Type B pancreatic cell (in vitro differentiated cells): ENCODE measurements at regions not wholly inside any gene's neighbourhood (a gene's known extent, or its start where the extent isn't known, plus 50 kb on each side); places are given as distances from the start of the nearest gene placed in this dataset.

Experiments used
- DNase-seq: peaks from one replicate; pipeline ENCODE4 v3.0.0; 2021; ENCODE audit warnings: mixed read lengths; ENCODE audit not compliant: unreplicated experiment; ENCODE audit errors: extremely low spot score
- H3K27ac Mint-ChIP-seq: 2 replicates; pipeline ENCODE4 v1.8.0; 2021; ENCODE audit warnings: mild to moderate bottlenecking, mixed read lengths
- H3K27me3 Mint-ChIP-seq: 2 replicates; pipeline ENCODE4 v1.8.0; 2021; ENCODE audit warnings: mixed read lengths
- H3K36me3 Mint-ChIP-seq: 2 replicates; pipeline ENCODE4 v1.8.0; 2021; ENCODE audit warnings: mixed read lengths
- H3K4me1 Mint-ChIP-seq: one replicate; pipeline ENCODE4 v1.8.0; 2021; ENCODE audit warnings: mixed read lengths; ENCODE audit not compliant: unreplicated experiment
- H3K4me3 Mint-ChIP-seq: 2 replicates; pipeline ENCODE4 v1.8.0; 2021; ENCODE audit warnings: mild to moderate bottlenecking, mixed read lengths
- H3K9me3 Mint-ChIP-seq: 2 replicates; pipeline ENCODE4 v1.8.0; 2021; ENCODE audit warnings: mixed read lengths
- CTCF ChIP-seq: fragments of 200-600 bp; sonication (generic); conservative IDR thresholded peaks from 2 replicates; pipeline ENCODE4 v1.5.0; 2021; ENCODE audit warnings: antibody characterized with exemption, mild to moderate bottlenecking

- Mint-ChIP-seq H3K9me3 (no peaks in the 10 kb centered on the region), H3K4me3 (no peak overlapping the region), H3K27me3 (peaks cover 7% of the 10 kb centered on the region), H3K4me1 (no peaks in the 10 kb centered on the region), H3K27ac (no peak overlapping the region), H3K36me3 (no peaks in the 10 kb centered on the region)
- DNase-seq: no peak
- peak; percentile 90 for TF ChIP-seq CTCF
Observed at GRCh38 chr14:24710403-24711112, 76.6 kb upstream of the GZMB start.

DNA sequence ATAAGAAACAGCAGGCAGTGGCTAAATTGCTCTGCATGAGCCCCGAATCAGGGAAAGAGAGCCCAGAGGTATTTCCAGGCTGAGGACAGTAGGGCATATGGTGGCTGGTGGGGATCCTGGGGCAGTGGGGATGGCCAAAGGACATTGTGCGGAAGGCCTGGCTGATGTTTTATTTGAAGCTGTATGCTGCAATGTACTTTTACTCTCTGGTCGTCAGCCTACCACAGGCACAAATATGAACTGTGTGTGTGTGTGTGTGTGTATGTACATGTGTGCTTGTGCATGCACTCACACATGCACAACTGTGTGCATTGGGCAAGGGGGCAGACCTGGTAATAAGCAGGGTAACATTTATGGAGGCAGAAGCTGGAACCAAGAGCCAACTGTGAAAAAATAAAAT lies 74.7 kb upstream of the GZMB start:
- H3K36me3 Mint-ChIP-seq: no peaks in the 10 kb centered on the region
- no peaks in the 10 kb centered on the region for H3K9me3 Mint-ChIP-seq
- no peaks in the 10 kb centered on the region for H3K4me1 Mint-ChIP-seq
- no peak overlapping the region for H3K27ac Mint-ChIP-seq
- H3K4me3 Mint-ChIP-seq: no peak overlapping the region
- TF ChIP-seq CTCF: no peak
- H3K27me3 Mint-ChIP-seq: peaks cover 14% of the 10 kb centered on the region
- DNase-seq: no peak

GRCh38 chr14:24706351-24706750 lies 72.4 kb upstream of the GZMB start:
- Mint-ChIP-seq H3K36me3 (no peaks in the 10 kb centered on the region), H3K4me3 (no peak overlapping the region), H3K4me1 (no peaks in the 10 kb centered on the region), H3K9me3 (no peaks in the 10 kb centered on the region), H3K27me3 (peaks cover 16% of the 10 kb centered on the region), H3K27ac (no peak overlapping the region)
- TF ChIP-seq CTCF: no peak
- DNase-seq: no peak

DNA sequence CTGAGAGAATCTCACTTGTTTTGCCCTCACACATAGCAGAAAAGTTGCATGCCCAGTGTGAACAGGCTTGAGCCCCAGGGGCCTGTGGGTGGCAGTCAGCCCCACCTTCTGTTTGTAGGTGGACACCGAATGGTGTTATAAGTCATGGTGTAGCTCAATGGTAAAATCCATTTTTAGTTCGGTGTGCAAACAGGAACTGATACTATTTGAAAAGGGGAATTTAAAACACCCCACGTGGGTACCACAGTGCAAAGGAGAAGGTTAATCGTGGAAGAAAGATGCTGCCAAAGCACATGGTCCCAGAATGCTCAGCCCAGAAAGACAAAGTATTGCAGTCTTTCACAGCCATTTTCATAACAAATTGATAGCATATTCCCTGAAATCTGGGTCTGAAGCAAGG lies 71.8 kb upstream of the GZMB start:
- Mint-ChIP-seq H3K36me3 (no peaks in the 10 kb centered on the region), H3K27me3 (peaks cover 16% of the 10 kb centered on the region), H3K4me3 (no peak overlapping the region), H3K27ac (no peak overlapping the region), H3K9me3 (no peaks in the 10 kb centered on the region), H3K4me1 (no peaks in the 10 kb centered on the region)
- no peak for DNase-seq
- TF ChIP-seq CTCF: no peak

DNA sequence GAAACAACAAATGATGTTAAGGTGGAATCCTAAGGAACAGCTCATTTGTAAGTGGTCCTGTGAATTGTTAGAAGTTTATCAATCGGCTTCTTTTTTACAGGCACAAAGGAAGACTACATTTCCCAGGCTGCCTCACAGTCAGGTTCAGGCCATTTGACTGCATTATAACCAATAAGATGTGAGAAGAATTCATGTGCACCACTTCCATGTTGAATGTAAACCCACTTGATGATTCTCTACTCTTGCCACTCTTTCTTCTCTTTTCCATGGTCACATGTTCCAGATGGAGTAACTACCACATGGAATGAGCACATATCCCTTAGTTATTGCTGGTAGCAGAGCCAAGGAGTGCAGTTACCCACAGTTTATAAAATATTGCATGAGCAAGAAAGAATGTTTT lies 67.1 kb upstream of the GZMB start:
- TF ChIP-seq CTCF: no peak
- no peaks in the 10 kb centered on the region for H3K4me1 Mint-ChIP-seq
- H3K27me3 Mint-ChIP-seq: peaks cover 10% of the 10 kb centered on the region

DNA sequence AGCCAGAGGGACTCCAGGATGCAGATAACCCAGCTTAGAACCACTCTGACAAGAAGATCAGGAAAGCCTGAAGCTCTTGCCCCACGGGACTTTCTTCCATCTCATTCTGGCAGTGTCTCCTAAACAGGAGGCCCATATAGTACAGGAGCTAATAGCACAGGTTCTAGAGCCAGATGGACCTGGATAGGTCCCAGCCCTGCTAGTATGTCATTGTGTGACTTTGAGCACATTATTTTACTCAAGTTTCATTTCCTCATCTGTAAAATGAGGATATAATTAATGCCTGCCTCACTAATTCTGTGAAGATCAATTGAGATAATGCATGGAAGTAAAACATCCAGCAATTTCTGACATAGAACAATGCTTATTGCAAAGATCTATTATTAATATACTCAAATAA lies 66.5 kb upstream of the GZMB start:
- Mint-ChIP-seq H3K4me3 (no peak overlapping the region), H3K36me3 (no peaks in the 10 kb centered on the region), H3K27me3 (peaks cover 10% of the 10 kb centered on the region), H3K9me3 (no peaks in the 10 kb centered on the region), H3K27ac (no peak overlapping the region), H3K4me1 (no peaks in the 10 kb centered on the region)
- no peak for TF ChIP-seq CTCF
- no peak for DNase-seq

More for the DNA sequence above, 67.1 kb upstream of the GZMB start:
- H3K9me3 Mint-ChIP-seq: no peaks in the 10 kb centered on the region
- no peak for DNase-seq
- no peaks in the 10 kb centered on the region for H3K36me3 Mint-ChIP-seq
- no peak overlapping the region for H3K27ac Mint-ChIP-seq
- H3K4me3 Mint-ChIP-seq: no peak overlapping the region
